H1 (cell line): ENCODE measurements at regions not wholly inside any gene's neighbourhood (a gene's known extent, or its start where the extent isn't known, plus 50 kb on each side); places are given as distances from the start of the nearest gene placed in this dataset.

Source experiments
- CHD1 ChIP-seq: IDR thresholded peaks from 2 replicates; pipeline ENCODE4 v1.6.1; 2012; ENCODE audit warnings: low read depth, low read length, improper control_type of control experiment
- GABPA ChIP-seq: IDR thresholded peaks from 2 replicates; pipeline ENCODE4 v1.6.1; 2011; ENCODE audit warnings: mild to moderate bottlenecking, low read length, moderate library complexity, borderline replicate concordance; ENCODE audit not compliant: insufficient read depth
- KDM5A ChIP-seq: fragments of 200-600 bp; IDR thresholded peaks from 2 replicates; pipeline ENCODE4 v1.7.1; 2012; ENCODE audit warnings: mild to moderate bottlenecking, low read length, inconsistent platforms, mixed read lengths
- SIN3A ChIP-seq, 2 experiments: IDR thresholded peaks in 1 of 2; conservative IDR thresholded peaks in 1 of 2; 2 replicates each; pipeline ENCODE4 v1.6.1; 2011 to 2012; ENCODE audit warnings: low read length in 2 of 2, improper control_type of control experiment in 1 of 2, low read depth in 1 of 2, mild to moderate bottlenecking in 1 of 2
- SP4 ChIP-seq: IDR thresholded peaks from 2 replicates; pipeline ENCODE4 v1.6.1; 2012; ENCODE audit warnings: low read length, inconsistent platforms
- ZNF274 ChIP-seq: IDR thresholded peaks from 2 replicates; pipeline ENCODE4 v1.7.0; 2012; ENCODE audit warnings: low read length, borderline replicate concordance; ENCODE audit errors: extremely low read depth
- TF ChIP-seq, protein P1 (sequence below), 3 experiments: IDR thresholded peaks; 1 replicate in 2 of 3; 2 replicates in 1 of 3; pipeline versions ENCODE4 v1.5.1 to v1.6.1; 2011; ENCODE audit warnings: low read length in 3 of 3, mild to moderate bottlenecking in 3 of 3, inconsistent platforms in 2 of 3, low read depth in 1 of 3, moderate library complexity in 1 of 3; ENCODE audit not compliant: insufficient read depth in 1 of 3; ENCODE audit errors: control extremely low read depth in 1 of 3
- TF ChIP-seq, protein P2 (sequence below): IDR thresholded peaks from 2 replicates; pipeline ENCODE4 v1.6.1; 2011; ENCODE audit warnings: low read length, improper control_type of control experiment

DNA sequence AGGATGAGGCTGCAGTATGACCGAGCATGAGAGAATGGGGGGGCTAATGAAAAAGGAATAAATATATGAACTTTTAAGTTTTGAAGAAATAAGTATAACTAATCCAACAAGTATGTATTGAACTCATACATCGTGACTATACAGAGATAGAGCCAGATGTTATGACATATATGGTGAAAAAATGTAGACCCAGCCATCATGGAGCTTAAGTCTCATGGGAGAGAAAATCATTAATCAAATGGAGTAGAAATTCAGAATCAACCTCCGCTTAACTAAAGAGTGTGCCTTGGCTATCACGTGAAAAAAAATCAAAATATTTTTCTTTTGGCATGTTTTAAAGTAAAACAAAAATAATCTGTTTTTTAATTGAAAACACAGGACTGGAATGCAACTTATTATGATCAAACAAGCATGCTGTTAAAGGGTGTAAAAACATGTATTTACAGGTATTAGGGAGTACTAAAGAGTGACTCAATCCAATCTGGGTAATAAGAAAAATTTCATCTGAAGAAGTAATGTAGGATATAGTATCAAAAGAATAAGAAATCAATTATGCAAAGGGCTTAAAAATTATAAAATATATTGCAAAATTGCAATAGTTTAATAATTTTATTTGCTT, 868.5 kb upstream of the NUDT12 start (continued):
- TF ChIP-seq CHD1 (no peak), GABPA (no peak), KDM5A (no peak), ZNF274 (no peak), SIN3A (conservative IDR thresholded peaks at IDR 0.05 in 1 of 2, IDR thresholded peaks at IDR 0.05 in 1 of 2; ENCODE audit: low read depth in 1 of 2, low read length in 2 of 2) (no peak), SP4 (no peak)
- TF ChIP-seq, protein P1, sequence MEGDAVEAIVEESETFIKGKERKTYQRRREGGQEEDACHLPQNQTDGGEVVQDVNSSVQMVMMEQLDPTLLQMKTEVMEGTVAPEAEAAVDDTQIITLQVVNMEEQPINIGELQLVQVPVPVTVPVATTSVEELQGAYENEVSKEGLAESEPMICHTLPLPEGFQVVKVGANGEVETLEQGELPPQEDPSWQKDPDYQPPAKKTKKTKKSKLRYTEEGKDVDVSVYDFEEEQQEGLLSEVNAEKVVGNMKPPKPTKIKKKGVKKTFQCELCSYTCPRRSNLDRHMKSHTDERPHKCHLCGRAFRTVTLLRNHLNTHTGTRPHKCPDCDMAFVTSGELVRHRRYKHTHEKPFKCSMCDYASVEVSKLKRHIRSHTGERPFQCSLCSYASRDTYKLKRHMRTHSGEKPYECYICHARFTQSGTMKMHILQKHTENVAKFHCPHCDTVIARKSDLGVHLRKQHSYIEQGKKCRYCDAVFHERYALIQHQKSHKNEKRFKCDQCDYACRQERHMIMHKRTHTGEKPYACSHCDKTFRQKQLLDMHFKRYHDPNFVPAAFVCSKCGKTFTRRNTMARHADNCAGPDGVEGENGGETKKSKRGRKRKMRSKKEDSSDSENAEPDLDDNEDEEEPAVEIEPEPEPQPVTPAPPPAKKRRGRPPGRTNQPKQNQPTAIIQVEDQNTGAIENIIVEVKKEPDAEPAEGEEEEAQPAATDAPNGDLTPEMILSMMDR (IDR thresholded peaks at IDR 0.05; ENCODE audit: control extremely low read depth in 1 of 3, insufficient read depth in 1 of 3, low read depth in 1 of 3, low read length in 3 of 3), result no peak
- TF ChIP-seq, protein P2, sequence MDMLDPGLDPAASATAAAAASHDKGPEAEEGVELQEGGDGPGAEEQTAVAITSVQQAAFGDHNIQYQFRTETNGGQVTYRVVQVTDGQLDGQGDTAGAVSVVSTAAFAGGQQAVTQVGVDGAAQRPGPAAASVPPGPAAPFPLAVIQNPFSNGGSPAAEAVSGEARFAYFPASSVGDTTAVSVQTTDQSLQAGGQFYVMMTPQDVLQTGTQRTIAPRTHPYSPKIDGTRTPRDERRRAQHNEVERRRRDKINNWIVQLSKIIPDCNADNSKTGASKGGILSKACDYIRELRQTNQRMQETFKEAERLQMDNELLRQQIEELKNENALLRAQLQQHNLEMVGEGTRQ, result no peak
